ENCODE measurements at regions not wholly inside any gene's neighbourhood (a gene's known extent, or its start where the extent isn't known, plus 50 kb on each side); places are given as distances from the start of the nearest gene placed in this dataset.

DNA sequence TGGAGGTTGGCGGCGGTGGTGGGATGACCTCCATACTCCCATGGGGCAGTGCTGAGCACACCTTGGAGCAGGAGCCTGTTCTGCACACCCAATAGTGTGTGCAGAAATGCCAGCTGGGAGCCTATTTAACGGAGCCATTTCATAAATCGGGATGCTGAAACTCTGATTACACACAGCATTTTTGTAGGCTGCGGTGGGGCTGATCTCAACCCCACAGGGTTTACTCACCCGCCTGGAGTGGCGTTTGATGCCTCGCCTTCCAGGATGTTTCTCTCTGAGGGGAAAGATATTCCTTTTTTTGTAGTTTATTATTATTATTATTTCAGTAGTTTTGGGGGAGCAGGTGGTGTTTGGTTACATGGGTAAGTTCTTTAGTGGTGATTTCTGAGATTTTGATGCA is 82.6 kb upstream of the WDR26 start:
- H3K4me3 Mint-ChIP-seq (ENCODE audit: low read depth, unreplicated experiment): no peak overlapping the region
- no peaks in the 10 kb centered on the region for H3K36me3 Mint-ChIP-seq (ENCODE audit: insufficient read depth, unreplicated experiment)
- H3K9me3 Mint-ChIP-seq (ENCODE audit: low read depth, unreplicated experiment): no peaks in the 10 kb centered on the region
- no peaks in the 10 kb centered on the region for H3K4me1 Mint-ChIP-seq (ENCODE audit: low read depth, unreplicated experiment)
- CTCF ChIA-PET: interaction anchor here (0.7 to 1.7 kb wide), 2 partner anchors 124 to 140 kb away, joined by 5 to 6 read pairs; no protein-coding TSS in a partner anchor
- no TSS peak for BruUV-seq (replicated peaks)
- no peak for DNase-seq
- intact Hi-C loops (cut with micrococcal nuclease; ENCODE audit: unreplicated experiment): loop anchor here (10.0 kb wide), 1 partner anchor 478 kb away; no protein-coding TSS in a partner anchor
- TF ChIP-seq, protein P1, sequence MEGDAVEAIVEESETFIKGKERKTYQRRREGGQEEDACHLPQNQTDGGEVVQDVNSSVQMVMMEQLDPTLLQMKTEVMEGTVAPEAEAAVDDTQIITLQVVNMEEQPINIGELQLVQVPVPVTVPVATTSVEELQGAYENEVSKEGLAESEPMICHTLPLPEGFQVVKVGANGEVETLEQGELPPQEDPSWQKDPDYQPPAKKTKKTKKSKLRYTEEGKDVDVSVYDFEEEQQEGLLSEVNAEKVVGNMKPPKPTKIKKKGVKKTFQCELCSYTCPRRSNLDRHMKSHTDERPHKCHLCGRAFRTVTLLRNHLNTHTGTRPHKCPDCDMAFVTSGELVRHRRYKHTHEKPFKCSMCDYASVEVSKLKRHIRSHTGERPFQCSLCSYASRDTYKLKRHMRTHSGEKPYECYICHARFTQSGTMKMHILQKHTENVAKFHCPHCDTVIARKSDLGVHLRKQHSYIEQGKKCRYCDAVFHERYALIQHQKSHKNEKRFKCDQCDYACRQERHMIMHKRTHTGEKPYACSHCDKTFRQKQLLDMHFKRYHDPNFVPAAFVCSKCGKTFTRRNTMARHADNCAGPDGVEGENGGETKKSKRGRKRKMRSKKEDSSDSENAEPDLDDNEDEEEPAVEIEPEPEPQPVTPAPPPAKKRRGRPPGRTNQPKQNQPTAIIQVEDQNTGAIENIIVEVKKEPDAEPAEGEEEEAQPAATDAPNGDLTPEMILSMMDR (IDR thresholded peaks at IDR 0.05; ENCODE audit: unreplicated experiment): no peak
- H3K27me3 Mint-ChIP-seq (ENCODE audit: unreplicated experiment): no peaks in the 10 kb centered on the region
- H3K27ac Mint-ChIP-seq (ENCODE audit: unreplicated experiment): no peak overlapping the region

DNA sequence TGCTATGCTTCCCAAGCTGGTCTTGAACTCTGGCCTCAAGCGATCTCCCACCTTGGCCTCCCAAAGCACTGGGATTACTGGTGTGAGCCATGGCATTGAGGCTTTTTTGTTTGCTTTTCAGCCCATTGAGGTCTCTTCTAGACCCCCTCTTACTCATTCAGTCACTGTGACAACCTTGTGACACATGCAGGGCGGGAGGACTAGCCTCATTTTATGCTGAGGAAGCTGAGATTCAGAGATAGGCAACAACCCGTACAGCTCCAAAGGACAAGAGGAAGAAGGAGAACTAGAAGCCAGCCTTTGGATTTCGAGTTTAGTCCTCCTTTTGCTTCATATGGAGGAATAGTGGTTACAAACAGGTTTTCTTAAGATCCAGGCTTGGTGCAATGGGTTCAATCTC is 83.9 kb upstream of the WDR26 start:
- intact Hi-C loops (cut with micrococcal nuclease; ENCODE audit: unreplicated experiment): loop anchor here (10.0 kb wide), 1 partner anchor 476 kb away; no protein-coding TSS in a partner anchor
- DNase-seq: no peak
- no peaks in the 10 kb centered on the region for H3K27me3 Mint-ChIP-seq (ENCODE audit: unreplicated experiment)
- H3K4me3 Mint-ChIP-seq (ENCODE audit: low read depth, unreplicated experiment): no peak overlapping the region
- CTCF ChIA-PET: no interaction called here
- no peaks in the 10 kb centered on the region for H3K4me1 Mint-ChIP-seq (ENCODE audit: low read depth, unreplicated experiment)
- H3K9me3 Mint-ChIP-seq (ENCODE audit: low read depth, unreplicated experiment): no peaks in the 10 kb centered on the region
- TF ChIP-seq, protein P1 (IDR thresholded peaks at IDR 0.05; ENCODE audit: unreplicated experiment): no peak
- no TSS peak for BruUV-seq (replicated peaks)
- H3K36me3 Mint-ChIP-seq (ENCODE audit: insufficient read depth, unreplicated experiment): no peaks in the 10 kb centered on the region
- H3K27ac Mint-ChIP-seq (ENCODE audit: unreplicated experiment): no peak overlapping the region

DNA sequence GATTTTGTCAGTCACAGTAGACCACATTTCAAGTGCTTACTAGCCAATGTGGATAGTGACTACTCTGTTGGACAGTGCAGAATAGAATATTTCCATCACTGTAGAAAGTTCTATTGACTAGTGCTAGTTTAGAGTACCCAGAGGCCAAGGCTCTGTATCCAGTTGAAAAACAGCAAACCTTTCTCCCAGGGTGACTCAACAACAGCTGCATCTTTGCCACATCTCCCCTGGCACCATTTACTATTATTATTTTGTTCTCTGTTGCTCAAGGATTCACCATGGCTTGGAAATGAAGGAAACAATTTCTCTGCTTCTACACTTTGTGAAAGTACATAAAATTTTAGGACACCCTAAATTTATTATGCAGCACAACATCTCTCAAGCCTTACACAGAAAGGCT is 85.3 kb upstream of the WDR26 start:
- Mint-ChIP-seq H3K9me3 (ENCODE audit: low read depth, unreplicated experiment) (no peaks in the 10 kb centered on the region), H3K4me3 (ENCODE audit: low read depth, unreplicated experiment) (no peak overlapping the region), H3K27me3 (ENCODE audit: unreplicated experiment) (no peaks in the 10 kb centered on the region), H3K27ac (ENCODE audit: unreplicated experiment) (no peak overlapping the region), H3K4me1 (ENCODE audit: low read depth, unreplicated experiment) (no peaks in the 10 kb centered on the region), H3K36me3 (ENCODE audit: insufficient read depth, unreplicated experiment) (no peaks in the 10 kb centered on the region)
- DNase-seq: no peak
- CTCF ChIA-PET: no interaction called here
- no TSS peak for BruUV-seq (replicated peaks)
- intact Hi-C loops (cut with micrococcal nuclease; ENCODE audit: unreplicated experiment): loop anchor here (10.0 kb wide), 1 partner anchor 475 kb away; no protein-coding TSS in a partner anchor
- TF ChIP-seq, protein P1 (IDR thresholded peaks at IDR 0.05; ENCODE audit: unreplicated experiment): no peak

DNA sequence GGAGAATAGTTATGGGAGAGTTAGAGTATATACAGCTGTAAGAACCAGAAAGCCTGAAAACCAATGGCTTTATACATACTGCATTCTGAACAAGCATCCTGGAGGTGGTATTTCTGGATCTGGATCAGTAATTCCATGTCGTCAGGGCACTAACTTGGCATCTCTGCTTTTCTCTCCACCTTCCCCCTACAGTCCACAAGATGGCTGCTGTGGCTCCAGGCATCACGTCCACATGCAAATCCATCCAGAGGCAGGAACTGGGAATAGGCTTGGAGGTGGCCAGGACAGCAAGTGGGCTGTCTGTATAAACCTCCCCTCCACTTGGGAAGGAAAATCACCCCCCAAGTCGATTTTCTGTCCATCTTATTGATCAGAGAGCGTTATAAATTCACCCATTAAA is 86.2 kb upstream of the WDR26 start:
- intact Hi-C loops (cut with micrococcal nuclease; ENCODE audit: unreplicated experiment): no loop called here
- Mint-ChIP-seq H3K4me3 (ENCODE audit: low read depth, unreplicated experiment) (no peak overlapping the region), H3K9me3 (ENCODE audit: low read depth, unreplicated experiment) (no peaks in the 10 kb centered on the region), H3K36me3 (ENCODE audit: insufficient read depth, unreplicated experiment) (no peaks in the 10 kb centered on the region), H3K27me3 (ENCODE audit: unreplicated experiment) (no peaks in the 10 kb centered on the region), H3K27ac (ENCODE audit: unreplicated experiment) (no peak overlapping the region), H3K4me1 (ENCODE audit: low read depth, unreplicated experiment) (no peaks in the 10 kb centered on the region)
- CTCF ChIA-PET: no interaction called here
- TF ChIP-seq, protein P1 (IDR thresholded peaks at IDR 0.05; ENCODE audit: unreplicated experiment): no peak
- BruUV-seq (replicated peaks): no TSS peak
- DNase-seq: no peak
